GM18861 (cell line): ENCODE measurements at regions not wholly inside any gene's neighbourhood (a gene's known extent, or its start where the extent isn't known, plus 50 kb on each side); places are given as distances from the start of the nearest gene placed in this dataset.

Source experiments
- ATAC-seq: cut with Tn5 transposase; IDR thresholded peaks from one replicate; pipeline ENCODE4 v1.9.1; 2021; ENCODE audit not compliant: unreplicated experiment

- ATAC-seq = peak; percentile 35
Measured at GRCh38 chr17:12429116-12429515, 236.6 kb upstream of the MYOCD start.

DNA sequence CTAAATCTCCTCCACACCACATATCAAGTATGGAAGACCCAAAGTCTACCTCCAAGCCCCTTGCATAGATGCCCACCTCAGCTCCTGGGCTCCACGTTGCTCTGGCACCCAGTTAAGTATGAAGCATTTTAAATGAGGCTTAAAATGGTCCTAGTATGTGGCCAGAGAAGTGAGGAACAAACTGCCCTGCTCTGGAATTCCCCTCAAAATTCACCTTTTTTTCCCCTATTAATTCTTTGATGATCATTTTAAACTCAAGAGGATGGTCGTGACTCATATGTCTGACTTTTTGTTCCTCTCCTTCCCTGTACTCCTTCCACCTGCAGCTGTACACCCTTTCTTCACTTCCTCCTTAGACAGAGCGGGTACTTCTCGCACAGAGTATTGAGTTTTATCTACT, 234.5 kb upstream of the MYOCD start:
- ATAC-seq = peak; percentile 79

DNA sequence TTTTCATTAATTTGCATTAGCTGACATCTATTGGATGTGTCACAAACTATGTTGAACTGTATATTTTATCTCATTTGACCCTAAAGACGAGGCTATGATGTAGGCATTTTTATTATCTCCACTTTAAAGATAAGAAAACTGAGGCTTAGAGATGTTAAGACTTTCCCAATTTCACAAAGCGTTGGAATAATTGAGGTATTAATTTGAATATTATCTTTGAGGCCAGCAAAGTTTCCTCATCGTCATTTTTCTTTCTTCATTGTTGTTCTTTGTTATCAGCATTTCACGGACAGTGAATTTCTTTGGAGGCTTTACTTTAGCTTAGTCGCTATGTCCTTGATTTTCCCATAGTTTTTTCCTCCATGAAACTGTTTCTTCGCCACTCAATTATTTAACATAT, 227.5 kb upstream of the MYOCD start:
- no peak for ATAC-seq

GRCh38 chr17:12438813-12439586, 226.7 kb upstream of the MYOCD start:
- no peak for ATAC-seq

- ATAC-seq = no peak
Measured at GRCh38 chr17:12445331-12445730, 220.4 kb upstream of the MYOCD start.

GRCh38 chr17:12457493-12457892, 208.2 kb upstream of the MYOCD start:
- no peak for ATAC-seq

GRCh38 chr17:12459736-12460135, 206.0 kb upstream of the MYOCD start:
- ATAC-seq = no peak

DNA sequence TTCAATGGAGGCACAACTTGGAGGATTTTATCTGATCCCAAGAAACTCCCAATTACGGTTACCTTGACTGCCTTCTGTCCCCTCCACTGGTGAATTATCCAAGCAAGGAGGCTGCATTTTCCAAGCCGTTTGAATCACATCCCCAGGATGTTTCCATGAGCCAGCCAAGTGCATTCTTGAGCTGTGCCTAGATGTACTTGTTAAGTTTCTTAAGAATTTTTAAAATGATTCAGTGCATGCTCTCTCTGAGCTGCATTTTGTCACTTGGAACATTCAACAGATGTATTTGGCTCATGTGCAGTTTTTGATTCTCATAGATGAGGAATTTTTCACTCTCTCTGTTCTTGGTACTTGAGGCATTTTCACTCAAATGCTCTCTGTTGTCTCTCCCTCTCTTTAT, 202.6 kb upstream of the MYOCD start:
- ATAC-seq = no peak

- no peak for ATAC-seq
Measured at GRCh38 chr17:12472252-12473173, 193.2 kb upstream of the MYOCD start.

GRCh38 chr17:12478311-12478710, 187.4 kb upstream of the MYOCD start:
- ATAC-seq = no peak

- no peak for ATAC-seq
Measured at GRCh38 chr17:12485361-12485906, 180.3 kb upstream of the MYOCD start.

- no peak for ATAC-seq
Measured at GRCh38 chr17:12489325-12489724, 176.4 kb upstream of the MYOCD start.

DNA sequence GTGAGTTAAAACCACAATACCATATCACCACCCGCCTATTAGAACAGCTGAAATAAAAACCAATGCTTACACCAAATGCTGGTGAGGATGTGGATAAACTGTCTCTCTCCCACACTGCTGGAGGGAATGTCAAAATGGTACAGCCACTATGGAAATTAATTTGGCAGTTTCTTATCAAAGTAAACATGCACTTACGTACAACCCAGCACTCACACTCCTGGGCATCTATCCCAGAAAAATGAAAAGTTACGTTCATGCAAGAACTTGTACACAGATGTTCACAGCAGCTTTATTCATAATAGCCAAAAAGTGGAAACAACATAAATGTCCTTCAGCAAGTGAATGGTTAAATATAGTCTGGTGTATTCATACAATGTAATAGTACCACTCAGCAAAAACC, 173.2 kb upstream of the MYOCD start:
- no peak for ATAC-seq

DNA sequence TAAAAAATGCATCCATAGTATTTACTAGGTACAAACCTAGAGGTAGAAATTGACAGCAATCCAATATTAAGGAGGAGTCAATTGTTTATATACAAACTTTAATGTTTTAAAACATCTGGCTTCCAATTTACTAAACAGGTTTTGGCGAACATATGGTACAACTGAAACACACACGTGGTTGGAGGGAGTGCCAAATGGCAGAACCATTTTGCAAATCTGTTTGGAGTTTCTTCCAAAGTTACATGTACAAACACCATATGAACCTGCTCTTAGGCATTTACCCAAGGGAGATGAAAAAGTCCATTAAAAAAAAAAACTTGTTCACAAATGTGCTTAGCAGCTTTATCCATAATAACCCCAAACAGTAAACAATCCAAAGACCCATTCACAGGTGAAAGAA, 159.8 kb upstream of the MYOCD start:
- ATAC-seq = no peak

GRCh38 chr17:12507026-12507595, 158.6 kb upstream of the MYOCD start:
- ATAC-seq = no peak

- no peak for ATAC-seq
Measured at GRCh38 chr17:12509801-12510200, 155.9 kb upstream of the MYOCD start.

DNA sequence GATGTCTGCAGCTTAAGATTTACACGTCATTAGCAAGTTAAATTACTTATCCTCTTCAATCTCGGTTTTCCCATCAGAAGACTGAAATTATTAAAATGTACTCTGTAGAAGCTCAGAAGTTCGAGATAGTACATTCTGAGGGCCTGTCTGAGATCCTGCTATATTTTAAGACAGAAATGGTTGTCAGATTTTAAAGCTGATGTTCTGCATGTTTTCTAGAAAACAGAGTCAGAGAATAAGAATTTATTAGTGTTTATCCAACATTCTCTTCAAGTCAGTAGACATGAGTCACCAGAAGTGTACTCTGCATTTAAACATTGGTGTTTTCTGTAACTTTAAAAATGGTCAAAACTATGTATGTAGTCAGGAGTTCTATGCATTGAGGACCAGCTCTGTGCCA, 155.2 kb upstream of the MYOCD start:
- ATAC-seq = no peak

DNA sequence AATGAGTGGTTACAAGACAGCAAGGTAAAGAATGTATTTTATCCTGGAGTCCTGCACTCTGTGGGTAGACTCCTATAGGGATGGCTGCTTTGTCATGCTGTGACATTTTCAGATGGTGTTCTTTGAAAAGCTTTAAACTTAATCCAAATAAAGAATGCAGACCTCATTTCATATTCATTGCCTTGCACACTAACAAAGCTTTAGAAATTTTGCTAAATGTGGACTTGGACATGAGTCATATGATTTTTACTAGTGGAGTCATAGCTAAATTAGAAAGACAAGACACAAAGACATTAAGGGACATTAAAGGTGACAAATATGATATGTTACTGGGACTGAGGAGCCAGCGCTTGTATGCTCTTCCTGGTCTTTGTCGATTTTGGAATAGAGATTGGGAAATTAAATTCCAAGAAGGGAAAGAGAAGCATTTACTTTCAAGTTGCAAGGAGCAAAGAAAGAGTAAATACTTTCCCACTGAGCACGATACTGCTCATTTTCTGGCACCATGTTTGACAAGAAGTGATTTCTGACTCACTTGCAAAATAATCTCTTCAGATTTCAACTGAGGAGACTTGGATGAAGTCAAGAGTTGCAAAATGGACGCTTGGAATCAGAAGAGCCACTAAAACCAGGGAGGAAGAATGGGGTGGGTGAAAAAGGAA, 152.9 kb upstream of the MYOCD start:
- ATAC-seq = no peak

DNA sequence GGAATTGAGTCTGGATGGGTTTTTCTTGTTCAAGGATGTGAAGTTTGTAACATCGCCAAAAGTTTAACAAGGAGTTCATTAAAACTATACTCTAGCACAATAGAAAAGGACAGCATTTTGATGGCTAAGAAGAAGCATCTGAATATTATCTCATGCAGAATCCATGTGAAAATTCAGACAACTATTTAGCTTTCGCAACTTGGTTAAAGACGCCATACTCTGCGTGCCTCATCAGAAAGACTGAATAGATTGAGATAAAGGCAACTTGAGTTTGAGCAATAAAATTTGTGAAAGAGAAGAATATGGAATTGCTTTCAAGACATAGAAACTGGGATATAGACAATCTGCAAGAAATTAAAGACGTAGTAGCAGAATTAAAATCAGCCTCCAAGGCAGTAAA, 151.1 kb upstream of the MYOCD start:
- no peak for ATAC-seq

GRCh38 chr17:12519956-12520594, 145.6 kb upstream of the MYOCD start:
- no peak for ATAC-seq

DNA sequence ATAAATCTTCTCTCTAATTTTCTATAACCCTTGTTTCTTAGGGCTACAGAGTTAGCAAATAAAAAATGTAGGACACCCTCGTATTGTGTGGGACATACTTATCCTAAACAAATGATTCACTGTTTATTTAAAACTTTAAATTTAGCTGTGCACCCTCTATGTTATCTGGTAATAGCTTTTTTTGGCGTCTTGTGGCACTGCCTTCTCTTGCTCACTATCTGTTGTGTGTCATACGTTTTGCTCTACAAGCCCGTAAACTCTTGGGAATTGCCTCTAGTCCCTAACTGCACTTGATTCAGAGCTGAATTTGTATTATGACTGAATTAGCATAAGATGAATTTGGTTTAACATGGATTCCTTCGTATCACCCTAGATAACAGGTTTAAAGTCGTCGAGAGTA, 144.3 kb upstream of the MYOCD start:
- ATAC-seq = no peak
